Endothelial cell of umbilical vein (primary cell): ENCODE measurements at regions not wholly inside any gene's neighbourhood (a gene's known extent, or its start where the extent isn't known, plus 50 kb on each side); places are given as distances from the start of the nearest gene placed in this dataset.

Source experiments
- BruUV-seq: library from RNA; stranded (reverse); fragments of 400-500 nt; replicated peaks from 2 replicates; lab custom pipeline; 2021; lab: Mats Ljungman, UMichigan
- CTCF ChIA-PET: fragments of 300-600, 350-600 bp; sonication (Branson Sonifier 250); formaldehyde crosslinking; loops from one replicate; lab custom pipeline; 2021; ENCODE audit warnings: antibody characterized with exemption, inconsistent platforms; lab: Charles Lee
- POLR2A ChIA-PET: fragments of 300-600, 350-600 bp; sonication (Branson Sonifier 250); formaldehyde crosslinking; loops from one replicate; lab custom pipeline; 2021; ENCODE audit warnings: antibody characterized with exemption, inconsistent platforms; lab: Charles Lee
- DNase-seq: peaks from one replicate; pipeline ENCODE4 v3.0.0-alpha.2; 2011; ENCODE audit warnings: low read depth, low spot score
- FAIRE-seq: peaks from 2 replicates; lab custom pipeline; 2011; peaks lifted over from hg19 to GRCh38; lab: Jason Lieb, UNC
- H2AFZ ChIP-seq: 2 replicates; pipeline ENCODE4 v1.6.0; 2012; ENCODE audit warnings: low read depth, low read length, control low read depth, inconsistent platforms
- H3K27ac ChIP-seq: 2 replicates; pipeline ENCODE4 v1.5.1; 2011; ENCODE audit warnings: low read depth, mild to moderate bottlenecking, control low read depth, low read length, moderate library complexity; ENCODE audit not compliant: insufficient read depth
- H3K27me3 ChIP-seq, 2 experiments: 2 replicates each; pipeline versions ENCODE4 v1.6.0 to v1.6.1; 2011; ENCODE audit warnings: low read length in 2 of 2, mixed read lengths in 1 of 2; ENCODE audit not compliant: control insufficient read depth in 2 of 2, insufficient read depth in 2 of 2
- H3K36me3 ChIP-seq, 2 experiments: 2 replicates in 1 of 2; 3 replicates in 1 of 2; pipeline ENCODE4 v1.5.1; 2011; ENCODE audit warnings: low read length in 2 of 2, mild to moderate bottlenecking in 1 of 2, moderate library complexity in 1 of 2; ENCODE audit not compliant: control insufficient read depth in 2 of 2, insufficient read depth in 2 of 2; ENCODE audit errors: extremely low read depth in 1 of 2
- H3K4me1 ChIP-seq: 3 replicates; pipeline ENCODE4 v1.5.1; 2011; ENCODE audit warnings: mild to moderate bottlenecking, low read length; ENCODE audit not compliant: control insufficient read depth, insufficient read depth; ENCODE audit errors: extremely low read depth
- H3K4me2 ChIP-seq: 2 replicates; pipeline ENCODE4 v1.6.1; 2011; ENCODE audit warnings: low read length, control low read depth, mixed read lengths; ENCODE audit not compliant: insufficient read depth
- H3K4me3 ChIP-seq, 3 experiments: fragments of 200-600 bp in 1 of 3; sonication (generic), shearing (Covaris generic) in 1 of 3; replicated peaks in 1 of 3; 2 replicates each; pipeline ENCODE4 v1.5.1; 2011 to 2016; ENCODE audit warnings: control low read depth in 3 of 3, low read length in 3 of 3, mild to moderate bottlenecking in 2 of 3, inconsistent platforms in 1 of 3, low read depth in 1 of 3, moderate library complexity in 1 of 3; ENCODE audit not compliant: insufficient read depth in 1 of 3
- H3K79me2 ChIP-seq: 2 replicates; pipeline ENCODE4 v1.6.0; 2012; ENCODE audit warnings: low read length, inconsistent platforms; ENCODE audit not compliant: control insufficient read depth, insufficient read depth
- H3K9ac ChIP-seq: replicated peaks from 2 replicates; pipeline ENCODE3; 2011; ENCODE audit warnings: low read length, control low read depth; ENCODE audit not compliant: insufficient read depth; ENCODE audit errors: extremely low read depth
- H3K9me1 ChIP-seq: replicated peaks from 3 replicates; pipeline ENCODE4 v1.6.0; 2011; ENCODE audit warnings: mild to moderate bottlenecking, low read length; ENCODE audit not compliant: control insufficient read depth, insufficient read depth; ENCODE audit errors: extremely low read depth
- H3K9me3 ChIP-seq: replicated peaks from 2 replicates; pipeline ENCODE4 v1.5.1; 2012; ENCODE audit warnings: low read length, inconsistent platforms; ENCODE audit not compliant: control insufficient read depth, insufficient read depth
- H4K20me1 ChIP-seq: replicated peaks from 2 replicates; pipeline ENCODE3; 2011; ENCODE audit warnings: mild to moderate bottlenecking, low read length; ENCODE audit not compliant: control insufficient read depth, insufficient read depth; ENCODE audit errors: extremely low read depth
- EZH2 ChIP-seq: IDR thresholded peaks from 2 replicates; pipeline ENCODE4 v1.6.1; 2012; ENCODE audit warnings: borderline replicate concordance, low read depth, mild to moderate bottlenecking, moderate library complexity, low read length, inconsistent platforms; ENCODE audit not compliant: severe bottlenecking
- FOS ChIP-seq: IDR thresholded peaks from 2 replicates; pipeline ENCODE4 v1.6.1; 2011; ENCODE audit warnings: mild to moderate bottlenecking, low read length, moderate library complexity, borderline replicate concordance; ENCODE audit not compliant: insufficient read depth
- GATA2 ChIP-seq: IDR thresholded peaks from 2 replicates; pipeline ENCODE4 v1.7.0; 2011; ENCODE audit warnings: low read depth, mild to moderate bottlenecking, moderate library complexity, mixed read lengths, low read length; ENCODE audit not compliant: insufficient read length, insufficient read depth
- JUN ChIP-seq: IDR thresholded peaks from 2 replicates; pipeline ENCODE4 v1.6.1; 2011; ENCODE audit warnings: borderline replicate concordance, low read depth; ENCODE audit not compliant: insufficient read length, insufficient read depth
- MYC ChIP-seq: IDR thresholded peaks from one replicate; pipeline ENCODE4 v1.6.1; 2011; ENCODE audit warnings: mild to moderate bottlenecking, low read depth, low read length
- POLR2A ChIP-seq: IDR thresholded peaks from 2 replicates; pipeline ENCODE4 v1.6.1; 2012; ENCODE audit warnings: low read depth, mild to moderate bottlenecking, control low read depth, low read length
- POLR2AphosphoS5 ChIP-seq: IDR thresholded peaks from 2 replicates; pipeline ENCODE4 v1.6.1; 2012; ENCODE audit warnings: low read depth, mild to moderate bottlenecking, control low read depth, low read length, moderate library complexity; ENCODE audit not compliant: insufficient read depth
- dilution Hi-C: fragments of 300-500 bp; cut with MboI; formaldehyde crosslinking; loops from one replicate; pipeline ENCODE4 v1.15.0; 2019; ENCODE audit warnings: low sequenced_read_pairs; ENCODE audit not compliant: extremely low pct_ligation_motif_present
- intact Hi-C: fragments of 100-400 bp; cut with micrococcal nuclease; formaldehyde crosslinking; loops from one replicate; pipeline ENCODE4 v1.10.0; 2022
- TF ChIP-seq, protein P1 (sequence below), 2 donors: IDR thresholded peaks; 1 replicate in 1 of 2; 2 replicates in 1 of 2; pipeline ENCODE4 v1.5.1; 2011; ENCODE audit warnings: low read length in 2 of 2, mild to moderate bottlenecking in 2 of 2, moderate library complexity in 2 of 2, control low read depth in 1 of 2, inconsistent platforms in 1 of 2, low read depth in 1 of 2; ENCODE audit not compliant: insufficient read depth in 1 of 2; ENCODE audit errors: extremely low read depth in 1 of 2
- TF ChIP-seq, protein P2 (sequence below): IDR thresholded peaks from 2 replicates; pipeline ENCODE4 v1.6.1; 2011; ENCODE audit not compliant: insufficient read depth, insufficient read length

DNA sequence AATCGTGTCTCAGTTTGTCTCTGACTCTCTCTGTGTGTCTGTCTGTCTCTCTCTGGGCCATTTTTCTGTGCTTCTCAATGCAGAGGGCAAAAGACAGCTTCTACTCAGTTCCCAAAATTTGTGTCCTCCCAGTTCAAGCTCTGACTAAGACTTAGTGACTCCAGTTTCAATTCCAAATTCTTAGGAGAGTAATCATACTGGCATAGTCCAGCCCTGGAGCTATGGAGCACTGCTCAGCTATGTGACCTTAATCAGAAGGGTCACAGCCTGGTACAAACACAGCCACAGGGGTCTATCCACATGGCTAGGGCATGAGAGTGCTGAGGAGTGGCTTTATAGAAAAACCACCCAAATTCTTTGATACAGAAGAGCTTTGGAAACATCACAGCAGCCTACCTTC is 91.9 kb downstream of the FOXF2 start:
- TF ChIP-seq, protein P1, sequence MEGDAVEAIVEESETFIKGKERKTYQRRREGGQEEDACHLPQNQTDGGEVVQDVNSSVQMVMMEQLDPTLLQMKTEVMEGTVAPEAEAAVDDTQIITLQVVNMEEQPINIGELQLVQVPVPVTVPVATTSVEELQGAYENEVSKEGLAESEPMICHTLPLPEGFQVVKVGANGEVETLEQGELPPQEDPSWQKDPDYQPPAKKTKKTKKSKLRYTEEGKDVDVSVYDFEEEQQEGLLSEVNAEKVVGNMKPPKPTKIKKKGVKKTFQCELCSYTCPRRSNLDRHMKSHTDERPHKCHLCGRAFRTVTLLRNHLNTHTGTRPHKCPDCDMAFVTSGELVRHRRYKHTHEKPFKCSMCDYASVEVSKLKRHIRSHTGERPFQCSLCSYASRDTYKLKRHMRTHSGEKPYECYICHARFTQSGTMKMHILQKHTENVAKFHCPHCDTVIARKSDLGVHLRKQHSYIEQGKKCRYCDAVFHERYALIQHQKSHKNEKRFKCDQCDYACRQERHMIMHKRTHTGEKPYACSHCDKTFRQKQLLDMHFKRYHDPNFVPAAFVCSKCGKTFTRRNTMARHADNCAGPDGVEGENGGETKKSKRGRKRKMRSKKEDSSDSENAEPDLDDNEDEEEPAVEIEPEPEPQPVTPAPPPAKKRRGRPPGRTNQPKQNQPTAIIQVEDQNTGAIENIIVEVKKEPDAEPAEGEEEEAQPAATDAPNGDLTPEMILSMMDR (IDR thresholded peaks at IDR 0.05; ENCODE audit: extremely low read depth in 1 of 2, insufficient read depth in 1 of 2, low read depth in 1 of 2, low read length in 2 of 2) = no peak
- TF ChIP-seq GATA2 (no peak), JUN (no peak), FOS (no peak), EZH2 (no peak), MYC (no peak), POLR2AphosphoS5 (no peak), POLR2A (no peak)
- TF ChIP-seq, protein P2, sequence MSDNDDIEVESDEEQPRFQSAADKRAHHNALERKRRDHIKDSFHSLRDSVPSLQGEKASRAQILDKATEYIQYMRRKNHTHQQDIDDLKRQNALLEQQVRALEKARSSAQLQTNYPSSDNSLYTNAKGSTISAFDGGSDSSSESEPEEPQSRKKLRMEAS = no peak
- ChIA-PET CTCF (no interaction called here), POLR2A (no interaction called here)
- FAIRE-seq (no peak), DNase-seq (no peak)
- H3K79me2 ChIP-seq = no peaks in the 10 kb centered on the region
- no peaks in the 10 kb centered on the region for H3K9me1 ChIP-seq
- H2AFZ ChIP-seq = no peak overlapping the region
- BruUV-seq = no TSS peak
- H3K27ac ChIP-seq = no peak overlapping the region
- H3K9me3 ChIP-seq = no peaks in the 10 kb centered on the region
- intact Hi-C loops (no loop called here), dilution Hi-C loops (no loop called here)
- H3K4me1 ChIP-seq = no peaks in the 10 kb centered on the region
- H3K9ac ChIP-seq = no peak overlapping the region
- no peaks in the 10 kb centered on the region for H3K36me3 ChIP-seq
- H3K4me2 ChIP-seq = no peak overlapping the region
- H4K20me1 ChIP-seq = no peaks in the 10 kb centered on the region
- no peak overlapping the region for H3K4me3 ChIP-seq
- no peaks in the 10 kb centered on the region for H3K27me3 ChIP-seq
